ENCODE measurements at regions not wholly inside any gene's neighbourhood (a gene's known extent, or its start where the extent isn't known, plus 50 kb on each side); places are given as distances from the start of the nearest gene placed in this dataset.

GRCh38 chr5:158553962-158554336 is 545.8 kb downstream of the EBF1 start:
- no peaks in the 10 kb centered on the region for H3K9me3 ChIP-seq (ENCODE audit: insufficient read depth, low read depth, low read length)
- 98% methylated on average over 3 of the region's 5 CpGs for WGBS

GRCh38 chr5:158553195-158553961 is 546.3 kb downstream of the EBF1 start:
- Histone ChIP-seq H3K9me3 (ENCODE audit: insufficient read depth, low read depth, low read length) (no peaks in the 10 kb centered on the region), H3K4me3 (ENCODE audit: low read length) (no peak overlapping the region), H3K27ac (ENCODE audit: low read depth, low read length) (no peak overlapping the region), H3K4me1 (ENCODE audit: insufficient read depth, low read length) (no peaks in the 10 kb centered on the region), H3K9ac (ENCODE audit: low read depth, low read length) (no peak overlapping the region), H3K27me3 (ENCODE audit: insufficient read depth, low read length) (no peaks in the 10 kb centered on the region), H3K36me3 (ENCODE audit: insufficient read depth, low read length) (no peaks in the 10 kb centered on the region)
- WGBS, result 92% methylated on average over 7 of the region's 8 CpGs

More at GRCh38 chr5:158553962-158554336, 545.8 kb downstream of the EBF1 start:
- Histone ChIP-seq H3K4me3 (ENCODE audit: low read length) (no peak overlapping the region), H3K36me3 (ENCODE audit: insufficient read depth, low read length) (no peaks in the 10 kb centered on the region), H3K27ac (ENCODE audit: low read depth, low read length) (no peak overlapping the region), H3K27me3 (ENCODE audit: insufficient read depth, low read length) (no peaks in the 10 kb centered on the region), H3K4me1 (ENCODE audit: insufficient read depth, low read length) (no peaks in the 10 kb centered on the region), H3K9ac (ENCODE audit: low read depth, low read length) (no peak overlapping the region)

GRCh38 chr5:158552241-158552640 is 547.5 kb downstream of the EBF1 start:
- no peak overlapping the region for H3K4me3 ChIP-seq (ENCODE audit: low read length)
- no peaks in the 10 kb centered on the region for H3K27me3 ChIP-seq (ENCODE audit: insufficient read depth, low read length)
- no peak overlapping the region for H3K9ac ChIP-seq (ENCODE audit: low read depth, low read length)
- no peaks in the 10 kb centered on the region for H3K4me1 ChIP-seq (ENCODE audit: insufficient read depth, low read length)
- WGBS, result 87% methylated on average over 4 of the region's 4 CpGs
- no peaks in the 10 kb centered on the region for H3K36me3 ChIP-seq (ENCODE audit: insufficient read depth, low read length)
- H3K27ac ChIP-seq (ENCODE audit: low read depth, low read length), result no peak overlapping the region
- no peaks in the 10 kb centered on the region for H3K9me3 ChIP-seq (ENCODE audit: insufficient read depth, low read depth, low read length)

- H3K4me1 ChIP-seq (ENCODE audit: insufficient read depth, low read length), result no peaks in the 10 kb centered on the region
- no peak overlapping the region for H3K4me3 ChIP-seq (ENCODE audit: low read length)
- no peaks in the 10 kb centered on the region for H3K9me3 ChIP-seq (ENCODE audit: insufficient read depth, low read depth, low read length)
- 94% methylated on average over 4 of the region's 4 CpGs for WGBS
- no peak overlapping the region for H3K27ac ChIP-seq (ENCODE audit: low read depth, low read length)
- H3K36me3 ChIP-seq (ENCODE audit: insufficient read depth, low read length), result no peaks in the 10 kb centered on the region
- no peaks in the 10 kb centered on the region for H3K27me3 ChIP-seq (ENCODE audit: insufficient read depth, low read length)
- no peak overlapping the region for H3K9ac ChIP-seq (ENCODE audit: low read depth, low read length)
These were observed 550.4 kb downstream of the EBF1 start for GRCh38 chr5:158549311-158549710.

GRCh38 chr5:158546748-158547147 is 553.0 kb downstream of the EBF1 start:
- Histone ChIP-seq H3K27ac (ENCODE audit: low read depth, low read length) (no peak overlapping the region), H3K9me3 (ENCODE audit: insufficient read depth, low read depth, low read length) (no peaks in the 10 kb centered on the region), H3K4me3 (ENCODE audit: low read length) (no peak overlapping the region), H3K9ac (ENCODE audit: low read depth, low read length) (no peak overlapping the region), H3K4me1 (ENCODE audit: insufficient read depth, low read length) (no peaks in the 10 kb centered on the region), H3K27me3 (ENCODE audit: insufficient read depth, low read length) (no peaks in the 10 kb centered on the region), H3K36me3 (ENCODE audit: insufficient read depth, low read length) (no peaks in the 10 kb centered on the region)
- 95% methylated on average over 5 of the region's 9 CpGs for WGBS

GRCh38 chr5:158545949-158546530 is 553.7 kb downstream of the EBF1 start:
- Histone ChIP-seq H3K27me3 (ENCODE audit: insufficient read depth, low read length) (no peaks in the 10 kb centered on the region), H3K9me3 (ENCODE audit: insufficient read depth, low read depth, low read length) (no peaks in the 10 kb centered on the region), H3K27ac (ENCODE audit: low read depth, low read length) (no peak overlapping the region), H3K4me3 (ENCODE audit: low read length) (no peak overlapping the region), H3K36me3 (ENCODE audit: insufficient read depth, low read length) (no peaks in the 10 kb centered on the region), H3K9ac (ENCODE audit: low read depth, low read length) (no peak overlapping the region), H3K4me1 (ENCODE audit: insufficient read depth, low read length) (no peaks in the 10 kb centered on the region)
- WGBS, result 96% methylated on average over 2 of the region's 2 CpGs

- Histone ChIP-seq H3K27ac (ENCODE audit: low read depth, low read length) (no peak overlapping the region), H3K36me3 (ENCODE audit: insufficient read depth, low read length) (no peaks in the 10 kb centered on the region), H3K9me3 (ENCODE audit: insufficient read depth, low read depth, low read length) (no peaks in the 10 kb centered on the region), H3K9ac (ENCODE audit: low read depth, low read length) (no peak overlapping the region), H3K27me3 (ENCODE audit: insufficient read depth, low read length) (no peaks in the 10 kb centered on the region), H3K4me3 (ENCODE audit: low read length) (no peak overlapping the region), H3K4me1 (ENCODE audit: insufficient read depth, low read length) (no peaks in the 10 kb centered on the region)
- 92% methylated on average over 3 of the region's 3 CpGs for WGBS
These were observed 555.1 kb downstream of the EBF1 start for GRCh38 chr5:158544388-158545339.

- H3K4me3 ChIP-seq (ENCODE audit: low read length), result no peak overlapping the region
- 74% methylated on average over 4 of the region's 6 CpGs for WGBS
- H3K36me3 ChIP-seq (ENCODE audit: insufficient read depth, low read length), result no peaks in the 10 kb centered on the region
- H3K9ac ChIP-seq (ENCODE audit: low read depth, low read length), result no peak overlapping the region
- H3K27ac ChIP-seq (ENCODE audit: low read depth, low read length), result no peak overlapping the region
- H3K27me3 ChIP-seq (ENCODE audit: insufficient read depth, low read length), result no peaks in the 10 kb centered on the region
- no peaks in the 10 kb centered on the region for H3K9me3 ChIP-seq (ENCODE audit: insufficient read depth, low read depth, low read length)
- peaks cover under 1% of the 10 kb centered on the region for H3K4me1 ChIP-seq (ENCODE audit: insufficient read depth, low read length)
These were observed 556.0 kb downstream of the EBF1 start for GRCh38 chr5:158543539-158544387.

GRCh38 chr5:158541536-158542297 is 558.0 kb downstream of the EBF1 start:
- no peaks in the 10 kb centered on the region for H3K27me3 ChIP-seq (ENCODE audit: insufficient read depth, low read length)
- 94% methylated on average over 9 of the region's 9 CpGs for WGBS
- no peak overlapping the region for H3K9ac ChIP-seq (ENCODE audit: low read depth, low read length)

GRCh38 chr5:158538506-158539074 is 561.1 kb downstream of the EBF1 start:
- no peak overlapping the region for H3K9ac ChIP-seq (ENCODE audit: low read depth, low read length)

More at GRCh38 chr5:158541536-158542297, 558.0 kb downstream of the EBF1 start:
- Histone ChIP-seq H3K27ac (ENCODE audit: low read depth, low read length) (no peak overlapping the region), H3K36me3 (ENCODE audit: insufficient read depth, low read length) (no peaks in the 10 kb centered on the region), H3K4me3 (ENCODE audit: low read length) (no peak overlapping the region), H3K9me3 (ENCODE audit: insufficient read depth, low read depth, low read length) (no peaks in the 10 kb centered on the region), H3K4me1 (ENCODE audit: insufficient read depth, low read length) (peaks cover 11% of the 10 kb centered on the region)

More at GRCh38 chr5:158538506-158539074, 561.1 kb downstream of the EBF1 start:
- WGBS, result 53% methylated on average over 7 of the region's 7 CpGs
- no peaks in the 10 kb centered on the region for H3K36me3 ChIP-seq (ENCODE audit: insufficient read depth, low read length)
- H3K27me3 ChIP-seq (ENCODE audit: insufficient read depth, low read length), result no peaks in the 10 kb centered on the region
- H3K9me3 ChIP-seq (ENCODE audit: insufficient read depth, low read depth, low read length), result no peaks in the 10 kb centered on the region
- no peak overlapping the region for H3K4me3 ChIP-seq (ENCODE audit: low read length)
- H3K27ac ChIP-seq (ENCODE audit: low read depth, low read length), result no peak overlapping the region
- H3K4me1 ChIP-seq (ENCODE audit: insufficient read depth, low read length), result peaks cover 11% of the 10 kb centered on the region
